ENCODE measurements at regions not wholly inside any gene's neighbourhood (a gene's known extent, or its start where the extent isn't known, plus 50 kb on each side); places are given as distances from the start of the nearest gene placed in this dataset.

GRCh38 chr14:29097476-29097875 lies 330.9 kb downstream of the FOXG1 start:
- no peak for DNase-seq (ENCODE audit: extremely low read depth, low read depth)
- TF ChIP-seq CTCF (IDR thresholded peaks at IDR 0.05; ENCODE audit: low read depth, low read length, missing control alignments): no peak
- no peak overlapping the region for H3K4me3 ChIP-seq (replicated peaks; ENCODE audit: low read depth, low read length)

- no peak overlapping the region for H3K4me3 ChIP-seq (replicated peaks; ENCODE audit: low read depth, low read length)
- no peak for DNase-seq (ENCODE audit: extremely low read depth, low read depth)
- TF ChIP-seq CTCF (IDR thresholded peaks at IDR 0.05; ENCODE audit: low read depth, low read length, missing control alignments): no peak
Observed at GRCh38 chr14:29098656-29099055, 332.1 kb downstream of the FOXG1 start.

GRCh38 chr14:29102266-29102665 lies 335.7 kb downstream of the FOXG1 start:
- no peak for TF ChIP-seq CTCF (IDR thresholded peaks at IDR 0.05; ENCODE audit: low read depth, low read length, missing control alignments)
- no peak overlapping the region for H3K4me3 ChIP-seq (replicated peaks; ENCODE audit: low read depth, low read length)
- no peak for DNase-seq (ENCODE audit: extremely low read depth, low read depth)

- no peak for DNase-seq (ENCODE audit: extremely low read depth, low read depth)
- TF ChIP-seq CTCF (IDR thresholded peaks at IDR 0.05; ENCODE audit: low read depth, low read length, missing control alignments): no peak
- no peak overlapping the region for H3K4me3 ChIP-seq (replicated peaks; ENCODE audit: low read depth, low read length)
Observed at GRCh38 chr14:29102996-29103395, 336.4 kb downstream of the FOXG1 start.

GRCh38 chr14:29108908-29109307 lies 342.3 kb downstream of the FOXG1 start:
- no peak for TF ChIP-seq CTCF (IDR thresholded peaks at IDR 0.05; ENCODE audit: low read depth, low read length, missing control alignments)
- H3K4me3 ChIP-seq (replicated peaks; ENCODE audit: low read depth, low read length): no peak overlapping the region
- DNase-seq (ENCODE audit: extremely low read depth, low read depth): no peak

- TF ChIP-seq CTCF (IDR thresholded peaks at IDR 0.05; ENCODE audit: low read depth, low read length, missing control alignments): no peak
- DNase-seq (ENCODE audit: extremely low read depth, low read depth): no peak
- no peak overlapping the region for H3K4me3 ChIP-seq (replicated peaks; ENCODE audit: low read depth, low read length)
Observed at GRCh38 chr14:29109589-29109988, 343.0 kb downstream of the FOXG1 start.

GRCh38 chr14:29111554-29111953 lies 345.0 kb downstream of the FOXG1 start:
- TF ChIP-seq CTCF (IDR thresholded peaks at IDR 0.05; ENCODE audit: low read depth, low read length, missing control alignments): no peak
- DNase-seq (ENCODE audit: extremely low read depth, low read depth): no peak
- no peak overlapping the region for H3K4me3 ChIP-seq (replicated peaks; ENCODE audit: low read depth, low read length)
